Natural killer cell (primary cell): ENCODE measurements at regions not wholly inside any gene's neighbourhood (a gene's known extent, or its start where the extent isn't known, plus 50 kb on each side); places are given as distances from the start of the nearest gene placed in this dataset.

ENCODE experiments used
- ATAC-seq, 3 donors: fragments of 150-1000 bp in 2 of 3; fragments of 200-7000 bp in 1 of 3; cut with Tn5 transposase; 1 replicate in 1 of 3; 2 replicates in 2 of 3; pipeline ENCODE4 v1.10.0; 2021; ENCODE audit warnings: mild to moderate bottlenecking in 2 of 3, moderate library complexity in 2 of 3
- DNase-seq, 2 donors: peaks; one replicate each; pipeline versions ENCODE4 v3.0.0 to v3.0.0-alpha.2; 2013 to 2021; ENCODE audit warnings: mixed read lengths in 1 of 2
- H3K27ac ChIP-seq: one replicate; pipeline ENCODE4 v1.5.1; 2013; ENCODE audit warnings: mild to moderate bottlenecking, low read length
- H3K27me3 ChIP-seq: one replicate; pipeline ENCODE4 v1.6.1; 2013; ENCODE audit warnings: low read length; ENCODE audit not compliant: control insufficient read depth, insufficient read depth
- H3K36me3 ChIP-seq: one replicate; pipeline ENCODE4 v1.6.1; 2013; ENCODE audit warnings: low read length; ENCODE audit not compliant: control insufficient read depth, insufficient read depth
- H3K4me1 ChIP-seq: one replicate; pipeline ENCODE4 v1.6.1; 2013; ENCODE audit warnings: low read length; ENCODE audit not compliant: control insufficient read depth, insufficient read depth
- H3K4me3 ChIP-seq: one replicate; pipeline ENCODE4 v1.5.1; 2013; ENCODE audit warnings: low read length
- H3K9me3 ChIP-seq: one replicate; pipeline ENCODE4 v1.6.1; 2013; ENCODE audit warnings: low read length; ENCODE audit not compliant: control insufficient read depth, insufficient read depth
- H3K27ac Mint-ChIP-seq, 2 donors: one replicate each; pipeline ENCODE4 v1.8.0; 2022; ENCODE audit warnings: mild to moderate bottlenecking in 2 of 2, mixed read lengths in 2 of 2, moderate library complexity in 1 of 2
- H3K27me3 Mint-ChIP-seq, 2 donors: one replicate each; pipeline ENCODE4 v1.8.0; 2022; ENCODE audit warnings: low read depth in 2 of 2, mixed read lengths in 2 of 2
- H3K36me3 Mint-ChIP-seq: one replicate; pipeline ENCODE4 v1.8.0; 2022; ENCODE audit warnings: mixed read lengths
- H3K4me1 Mint-ChIP-seq, 2 donors: one replicate each; pipeline ENCODE4 v1.8.0; 2022; ENCODE audit warnings: mixed read lengths in 2 of 2
- H3K4me3 Mint-ChIP-seq: one replicate; pipeline ENCODE4 v1.8.0; 2022; ENCODE audit warnings: mild to moderate bottlenecking, moderate library complexity, mixed read lengths
- H3K9me3 Mint-ChIP-seq, 2 donors: one replicate each; pipeline ENCODE4 v1.8.0; 2022; ENCODE audit warnings: mixed read lengths in 2 of 2
- WGBS: methylation state at CpG from one replicate; pipeline ENCODE4 v1.1.7; 2013; ENCODE audit warnings: missing lambda C conversion rate; ENCODE audit not compliant: insufficient coverage; 5-methylcytosine and 5-hydroxymethylcytosine counted together
- intact Hi-C: fragments of 100-400 bp; cut with micrococcal nuclease; formaldehyde crosslinking; loops from one replicate; pipeline ENCODE4 v1.14.2; 2022
- TF ChIP-seq, protein P1 (sequence below): fragments of 200-600 bp; IDR thresholded peaks from one replicate; pipeline ENCODE4 v1.8.0; 2022; ENCODE audit warnings: antibody characterized with exemption

DNA sequence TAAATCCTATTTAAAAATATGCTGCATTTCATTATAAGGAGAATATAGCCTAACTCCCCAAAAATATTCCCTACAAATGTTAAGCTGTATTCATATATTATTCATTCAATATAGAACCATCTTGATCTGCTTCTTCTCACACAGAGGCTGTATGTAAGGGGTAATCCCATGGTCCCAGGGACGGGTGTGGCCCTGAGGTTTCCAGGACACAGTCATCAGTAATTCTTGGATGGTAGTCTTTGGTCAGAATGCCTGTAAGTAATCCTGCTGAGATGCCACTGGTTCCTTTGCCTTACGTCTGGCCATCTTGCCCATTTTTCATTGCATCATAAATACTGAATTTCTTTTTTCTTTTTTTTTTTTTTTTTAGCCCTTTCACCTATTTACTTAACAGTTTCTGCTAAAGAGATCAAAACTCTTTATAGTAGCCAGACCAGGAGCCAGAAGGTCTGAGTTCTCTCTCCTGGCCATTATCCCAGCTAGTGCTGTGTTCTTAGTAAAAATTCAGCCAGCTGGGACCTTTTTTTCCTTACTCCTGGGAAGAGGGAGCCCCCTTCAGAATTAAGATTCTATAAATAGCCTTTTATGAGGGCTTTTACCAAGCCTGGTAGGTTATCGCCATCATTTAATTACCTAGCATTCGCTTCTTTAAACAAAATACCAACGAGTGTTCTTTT lies 134.9 kb downstream of the SOX11 start:
- H3K27ac ChIP-seq = no peak overlapping the region
- WGBS = 90% methylated on average over 4 of the region's 5 CpGs
- intact Hi-C loops = no loop called here
- Mint-ChIP-seq H3K4me3 (no peak overlapping the region), H3K36me3 (no peaks in the 10 kb centered on the region), H3K9me3 (peaks cover 10 to 14% of the 10 kb centered on the region in 2 donors), H3K27me3 (no peaks in the 10 kb centered on the region), H3K27ac (no peak overlapping the region), H3K4me1 (no peaks in the 10 kb centered on the region)
- no peaks in the 10 kb centered on the region for H3K4me1 ChIP-seq
- peaks cover 5% of the 10 kb centered on the region for H3K9me3 ChIP-seq
- no peaks in the 10 kb centered on the region for H3K36me3 ChIP-seq
- ATAC-seq = no peak
- DNase-seq = no peak
- no peak overlapping the region for H3K4me3 ChIP-seq
- no peaks in the 10 kb centered on the region for H3K27me3 ChIP-seq
- TF ChIP-seq, protein P1, sequence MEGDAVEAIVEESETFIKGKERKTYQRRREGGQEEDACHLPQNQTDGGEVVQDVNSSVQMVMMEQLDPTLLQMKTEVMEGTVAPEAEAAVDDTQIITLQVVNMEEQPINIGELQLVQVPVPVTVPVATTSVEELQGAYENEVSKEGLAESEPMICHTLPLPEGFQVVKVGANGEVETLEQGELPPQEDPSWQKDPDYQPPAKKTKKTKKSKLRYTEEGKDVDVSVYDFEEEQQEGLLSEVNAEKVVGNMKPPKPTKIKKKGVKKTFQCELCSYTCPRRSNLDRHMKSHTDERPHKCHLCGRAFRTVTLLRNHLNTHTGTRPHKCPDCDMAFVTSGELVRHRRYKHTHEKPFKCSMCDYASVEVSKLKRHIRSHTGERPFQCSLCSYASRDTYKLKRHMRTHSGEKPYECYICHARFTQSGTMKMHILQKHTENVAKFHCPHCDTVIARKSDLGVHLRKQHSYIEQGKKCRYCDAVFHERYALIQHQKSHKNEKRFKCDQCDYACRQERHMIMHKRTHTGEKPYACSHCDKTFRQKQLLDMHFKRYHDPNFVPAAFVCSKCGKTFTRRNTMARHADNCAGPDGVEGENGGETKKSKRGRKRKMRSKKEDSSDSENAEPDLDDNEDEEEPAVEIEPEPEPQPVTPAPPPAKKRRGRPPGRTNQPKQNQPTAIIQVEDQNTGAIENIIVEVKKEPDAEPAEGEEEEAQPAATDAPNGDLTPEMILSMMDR = no peak

DNA sequence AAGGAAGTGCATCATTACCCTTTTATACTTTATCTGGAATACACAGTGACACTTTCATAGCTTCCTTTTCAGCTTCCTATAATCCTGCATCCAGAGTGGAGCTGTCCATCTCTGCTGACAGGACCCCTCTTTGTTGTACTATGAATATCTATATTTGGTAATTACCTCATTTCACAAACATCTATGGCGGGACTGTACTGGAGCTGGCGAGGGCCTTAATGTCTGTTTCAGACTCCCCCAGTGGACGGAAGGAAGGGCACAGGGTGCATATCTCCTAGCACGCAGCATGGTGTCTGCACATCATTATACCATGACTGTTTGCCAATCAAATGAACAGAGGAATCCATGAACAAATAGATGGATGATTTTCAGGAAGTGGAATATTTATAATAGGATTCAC lies 142.3 kb downstream of the SOX11 start:
- Histone ChIP-seq H3K9me3 (no peaks in the 10 kb centered on the region), H3K4me3 (no peak overlapping the region), H3K36me3 (no peaks in the 10 kb centered on the region), H3K27me3 (no peaks in the 10 kb centered on the region), H3K27ac (no peak overlapping the region), H3K4me1 (no peaks in the 10 kb centered on the region)
- peaks cover 5 to 16% of the 10 kb centered on the region in 2 donors for H3K9me3 Mint-ChIP-seq
- TF ChIP-seq, protein P1 = no peak
- no peaks in the 10 kb centered on the region for H3K27me3 Mint-ChIP-seq
- H3K36me3 Mint-ChIP-seq = no peaks in the 10 kb centered on the region
- H3K4me3 Mint-ChIP-seq = no peak overlapping the region
- ATAC-seq (no peak), DNase-seq (no peak)
- intact Hi-C loops = no loop called here
- H3K27ac Mint-ChIP-seq = no peak overlapping the region
- 70% methylated on average over 4 of the region's 4 CpGs for WGBS
- H3K4me1 Mint-ChIP-seq = no peaks in the 10 kb centered on the region

DNA sequence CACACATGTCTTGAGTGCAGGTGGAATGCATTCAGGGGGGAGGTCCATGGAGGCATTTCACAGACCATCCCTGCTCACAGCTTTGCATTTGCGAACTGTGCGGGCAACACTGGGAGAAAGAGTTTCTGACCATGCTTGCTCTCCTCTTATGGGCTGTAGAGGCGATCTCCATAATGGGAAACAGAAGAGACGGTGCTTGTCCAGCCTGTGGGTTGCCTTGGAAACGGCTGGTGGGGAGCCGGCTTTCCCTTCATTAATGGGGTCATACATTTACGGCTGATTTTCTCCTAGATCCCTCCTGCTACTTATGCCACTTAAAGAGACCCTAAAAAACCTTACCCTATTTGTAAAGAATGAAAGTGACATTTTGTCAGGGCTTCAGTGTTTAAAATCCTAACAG lies 147.4 kb downstream of the SOX11 start:
- Histone ChIP-seq H3K4me1 (no peaks in the 10 kb centered on the region), H3K27me3 (no peaks in the 10 kb centered on the region), H3K4me3 (no peak overlapping the region), H3K36me3 (no peaks in the 10 kb centered on the region), H3K27ac (no peak overlapping the region), H3K9me3 (no peaks in the 10 kb centered on the region)
- 86% methylated on average over 5 of the region's 7 CpGs for WGBS
- no peak overlapping the region for H3K27ac Mint-ChIP-seq
- ATAC-seq = no peak
- H3K36me3 Mint-ChIP-seq = no peaks in the 10 kb centered on the region
- no peak overlapping the region for H3K4me3 Mint-ChIP-seq
- no peak for DNase-seq
- intact Hi-C loops = no loop called here
- TF ChIP-seq, protein P1 = no peak
- peaks cover 4 to 10% of the 10 kb centered on the region in 2 donors for H3K9me3 Mint-ChIP-seq
- no peaks in the 10 kb centered on the region for H3K4me1 Mint-ChIP-seq
- H3K27me3 Mint-ChIP-seq = no peaks in the 10 kb centered on the region

GRCh38 chr2:5841126-5841525 lies 148.9 kb downstream of the SOX11 start:
- no peaks in the 10 kb centered on the region for H3K36me3 ChIP-seq
- TF ChIP-seq, protein P1 = no peak
- no peak overlapping the region for H3K27ac ChIP-seq
- Mint-ChIP-seq H3K27me3 (no peaks in the 10 kb centered on the region), H3K4me1 (no peaks in the 10 kb centered on the region), H3K36me3 (no peaks in the 10 kb centered on the region), H3K27ac (no peak overlapping the region), H3K4me3 (no peak overlapping the region), H3K9me3 (peaks cover 9 to 13% of the 10 kb centered on the region in 2 donors)
- H3K9me3 ChIP-seq = no peaks in the 10 kb centered on the region
- WGBS = 79% methylated on average over 2 of the region's 2 CpGs
- no peak for DNase-seq
- H3K4me3 ChIP-seq = no peak overlapping the region
- no peaks in the 10 kb centered on the region for H3K27me3 ChIP-seq
- ATAC-seq = no peak
- no peaks in the 10 kb centered on the region for H3K4me1 ChIP-seq
- intact Hi-C loops = no loop called here
